GM21423 (cell line): ENCODE measurements at regions not wholly inside any gene's neighbourhood (a gene's known extent, or its start where the extent isn't known, plus 50 kb on each side); places are given as distances from the start of the nearest gene placed in this dataset.

Experiments
- ATAC-seq: cut with Tn5 transposase; IDR thresholded peaks from one replicate; pipeline ENCODE4 v1.9.1; 2021; ENCODE audit warnings: mild to moderate bottlenecking, moderate library complexity; ENCODE audit not compliant: unreplicated experiment

- ATAC-seq, result no peak
These were observed 467.1 kb upstream of the TMPO start for GRCh38 chr12:98048326-98048725.

- no peak for ATAC-seq
These were observed 462.2 kb upstream of the TMPO start for GRCh38 chr12:98053202-98053601.

- ATAC-seq, result no peak
These were observed 457.7 kb upstream of the TMPO start for GRCh38 chr12:98057701-98058100.

- ATAC-seq, result no peak
These were observed 457.2 kb upstream of the TMPO start for GRCh38 chr12:98058213-98058612.

- no peak for ATAC-seq
These were observed 456.6 kb upstream of the TMPO start for GRCh38 chr12:98058838-98059237.

- no peak for ATAC-seq
These were observed 455.6 kb upstream of the TMPO start for GRCh38 chr12:98059659-98060343.

GRCh38 chr12:98060411-98060810 lies 455.0 kb upstream of the TMPO start:
- ATAC-seq, result no peak

GRCh38 chr12:98062464-98063245 lies 452.7 kb upstream of the TMPO start:
- no peak for ATAC-seq

- ATAC-seq, result no peak
These were observed 450.9 kb upstream of the TMPO start for GRCh38 chr12:98064501-98064900.

GRCh38 chr12:98067795-98068194 lies 447.6 kb upstream of the TMPO start:
- no peak for ATAC-seq

GRCh38 chr12:98073610-98074009 lies 441.8 kb upstream of the TMPO start:
- ATAC-seq, result no peak

- ATAC-seq, result no peak
These were observed 441.1 kb upstream of the TMPO start for GRCh38 chr12:98074286-98074685.

- no peak for ATAC-seq
These were observed 431.0 kb upstream of the TMPO start for GRCh38 chr12:98084391-98084790.

GRCh38 chr12:98085046-98085755 lies 430.2 kb upstream of the TMPO start:
- no peak for ATAC-seq

- ATAC-seq, result no peak
These were observed 424.7 kb upstream of the TMPO start for GRCh38 chr12:98090731-98091130.

GRCh38 chr12:98096436-98096835 lies 419.0 kb upstream of the TMPO start:
- no peak for ATAC-seq

- ATAC-seq, result no peak
These were observed 409.2 kb upstream of the TMPO start for GRCh38 chr12:98106031-98106683.

GRCh38 chr12:98109266-98109665 lies 406.1 kb upstream of the TMPO start:
- ATAC-seq, result no peak

GRCh38 chr12:98110536-98110935 lies 404.9 kb upstream of the TMPO start:
- no peak for ATAC-seq

GRCh38 chr12:98113548-98113947 lies 401.8 kb upstream of the TMPO start:
- no peak for ATAC-seq

GRCh38 chr12:98121963-98122362 lies 393.4 kb upstream of the TMPO start:
- ATAC-seq, result no peak
